ENCODE measurements at regions not wholly inside any gene's neighbourhood (a gene's known extent, or its start where the extent isn't known, plus 50 kb on each side); places are given as distances from the start of the nearest gene placed in this dataset.
"Not testable (repeated sequence)": the region's sequence is repeated elsewhere in the genome, so short reads cannot be mapped to it uniquely, and the experiment has no call there.

GRCh38 chr6:148635070-148635743 lies 111.6 kb upstream of the UST start:
- WGBS, 10 experiments: 63 to 100% (median 100%) methylated on average over 1 of the region's 1 CpG; no CpG with 5 or more reads in 3 of the 10 experiments
- no peak overlapping the region for H3K27ac ChIP-seq
- no peak for ATAC-seq (replicated peaks in 6 of 8)

GRCh38 chr6:148641836-148642235 lies 105.0 kb upstream of the UST start:
- in situ Hi-C loops (cut with MboI; ENCODE audit: low pct_unique_long_range_greater_than_20kb in 2 of 9, low sequenced_read_pairs in 9 of 9, unreplicated experiment in 9 of 9); ATAC-seq (replicated peaks in 6 of 8); H3K4me1 ChIP-seq (replicated peaks in 1 of 2); H3K27ac ChIP-seq; H3K4me3 ChIP-seq: not testable (repeated sequence)
- 68 to 100% (median 100%) methylated on average over 1 to 4 of the region's 8 CpGs; no CpG with 5 or more reads in 6 of the 10 experiments for WGBS, 10 experiments

More at GRCh38 chr6:148635070-148635743, 111.6 kb upstream of the UST start:
- Histone ChIP-seq H3K4me1 (replicated peaks in 1 of 2) (no peaks in the 10 kb centered on the region), H3K4me3 (no peak overlapping the region)
- in situ Hi-C loops (cut with MboI; ENCODE audit: low pct_unique_long_range_greater_than_20kb in 2 of 9, low sequenced_read_pairs in 9 of 9, unreplicated experiment in 9 of 9): no loop called here

GRCh38 chr6:148643208-148643607 lies 103.6 kb upstream of the UST start:
- H3K4me1 ChIP-seq (replicated peaks in 1 of 2); ATAC-seq (replicated peaks in 6 of 8); in situ Hi-C loops (cut with MboI; ENCODE audit: low pct_unique_long_range_greater_than_20kb in 2 of 9, low sequenced_read_pairs in 9 of 9, unreplicated experiment in 9 of 9); H3K4me3 ChIP-seq; H3K27ac ChIP-seq: not testable (repeated sequence)
- WGBS, 10 experiments: 100% methylated on average over 1 of the region's 5 CpGs; no CpG with 5 or more reads in 9 of the 10 experiments

- in situ Hi-C loops (cut with MboI; ENCODE audit: low pct_unique_long_range_greater_than_20kb in 2 of 9, low sequenced_read_pairs in 9 of 9, unreplicated experiment in 9 of 9): not testable (repeated sequence)
Measured at GRCh38 chr6:148645049-148645448, 101.8 kb upstream of the UST start.

GRCh38 chr6:148648754-148649453 lies 97.9 kb upstream of the UST start:
- in situ Hi-C loops (cut with MboI; ENCODE audit: low pct_unique_long_range_greater_than_20kb in 2 of 9, low sequenced_read_pairs in 9 of 9, unreplicated experiment in 9 of 9): no loop called here
- H3K4me1 ChIP-seq (replicated peaks in 1 of 2): no peaks in the 10 kb centered on the region
- H3K27ac ChIP-seq: no peak overlapping the region
- WGBS, 10 experiments: 6 to 100% (median 54%) methylated on average over 1 to 4 of the region's 4 CpGs
- no peak overlapping the region for H3K4me3 ChIP-seq
- no peak for ATAC-seq (replicated peaks in 6 of 8)

More at GRCh38 chr6:148645049-148645448, 101.8 kb upstream of the UST start:
- ATAC-seq (replicated peaks in 6 of 8); H3K4me1 ChIP-seq (replicated peaks in 1 of 2); H3K27ac ChIP-seq; H3K4me3 ChIP-seq: not testable (repeated sequence)
- WGBS, 10 experiments: 11 to 87% (median 67%) methylated on average over 1 to 3 of the region's 7 CpGs; no CpG with 5 or more reads in 4 of the 10 experiments

GRCh38 chr6:148649454-148649963 lies 97.3 kb upstream of the UST start:
- in situ Hi-C loops (cut with MboI; ENCODE audit: low pct_unique_long_range_greater_than_20kb in 2 of 9, low sequenced_read_pairs in 9 of 9, unreplicated experiment in 9 of 9): no loop called here
- no peak overlapping the region for H3K4me3 ChIP-seq
- ATAC-seq (replicated peaks in 6 of 8): no peak
- no peaks in the 10 kb centered on the region for H3K4me1 ChIP-seq (replicated peaks in 1 of 2)
- no peak overlapping the region for H3K27ac ChIP-seq

- Histone ChIP-seq H3K4me1 (replicated peaks in 1 of 2) (no peaks in the 10 kb centered on the region), H3K27ac (no peak overlapping the region), H3K4me3 (no peak overlapping the region)
- in situ Hi-C loops (cut with MboI; ENCODE audit: low pct_unique_long_range_greater_than_20kb in 2 of 9, low sequenced_read_pairs in 9 of 9, unreplicated experiment in 9 of 9): no loop called here
- no peak for ATAC-seq (replicated peaks in 6 of 8)
- WGBS, 10 experiments: 30 to 80% (median 57%) methylated on average over 1 to 2 of the region's 2 CpGs; no CpG with 5 or more reads in 1 of the 10 experiments
Measured at GRCh38 chr6:148650941-148651505, 95.8 kb upstream of the UST start.

- ATAC-seq (replicated peaks in 6 of 8): peak in 2 of 8 experiments; percentile 21 to 53
- in situ Hi-C loops (cut with MboI; ENCODE audit: low pct_unique_long_range_greater_than_20kb in 2 of 9, low sequenced_read_pairs in 9 of 9, unreplicated experiment in 9 of 9): no loop called here
- Histone ChIP-seq H3K27ac (no peak overlapping the region), H3K4me1 (replicated peaks in 1 of 2) (no peaks in the 10 kb centered on the region), H3K4me3 (no peak overlapping the region)
Measured at GRCh38 chr6:148652205-148652604, 94.6 kb upstream of the UST start.

- WGBS, 10 experiments: 0 to 27% (median 7%) methylated on average over 1 to 2 of the region's 2 CpGs
- no peak for ATAC-seq (replicated peaks in 6 of 8)
- H3K4me1 ChIP-seq (replicated peaks in 1 of 2): no peaks in the 10 kb centered on the region
- H3K27ac ChIP-seq: no peak overlapping the region
- in situ Hi-C loops (cut with MboI; ENCODE audit: low pct_unique_long_range_greater_than_20kb in 2 of 9, low sequenced_read_pairs in 9 of 9, unreplicated experiment in 9 of 9): no loop called here
- H3K4me3 ChIP-seq: no peak overlapping the region
Measured at GRCh38 chr6:148653138-148653776, 93.6 kb upstream of the UST start.

- 25 to 100% (median 83%) methylated on average over 1 to 4 of the region's 4 CpGs; no CpG with 5 or more reads in 1 of the 10 experiments for WGBS, 10 experiments
- no peak overlapping the region for H3K27ac ChIP-seq
Measured at GRCh38 chr6:148657048-148657447, 89.8 kb upstream of the UST start.

GRCh38 chr6:148658681-148659430 lies 88.0 kb upstream of the UST start:
- Histone ChIP-seq H3K4me3 (no peak overlapping the region), H3K4me1 (replicated peaks in 1 of 2) (no peaks in the 10 kb centered on the region), H3K27ac (no peak overlapping the region)
- ATAC-seq (replicated peaks in 6 of 8): no peak
- in situ Hi-C loops (cut with MboI; ENCODE audit: low pct_unique_long_range_greater_than_20kb in 2 of 9, low sequenced_read_pairs in 9 of 9, unreplicated experiment in 9 of 9): no loop called here
- WGBS, 10 experiments: 79 to 98% (median 93%) methylated on average over 2 of the region's 2 CpGs

More at GRCh38 chr6:148657048-148657447, 89.8 kb upstream of the UST start:
- in situ Hi-C loops (cut with MboI; ENCODE audit: low pct_unique_long_range_greater_than_20kb in 2 of 9, low sequenced_read_pairs in 9 of 9, unreplicated experiment in 9 of 9): no loop called here
- H3K4me1 ChIP-seq (replicated peaks in 1 of 2): no peaks in the 10 kb centered on the region
- H3K4me3 ChIP-seq: no peak overlapping the region
- ATAC-seq (replicated peaks in 6 of 8): peak in 1 of 8 experiments; percentile 37

- in situ Hi-C loops (cut with MboI; ENCODE audit: low pct_unique_long_range_greater_than_20kb in 2 of 9, low sequenced_read_pairs in 9 of 9, unreplicated experiment in 9 of 9): no loop called here
- no peak for ATAC-seq (replicated peaks in 6 of 8)
- Histone ChIP-seq H3K4me1 (replicated peaks in 1 of 2) (no peaks in the 10 kb centered on the region), H3K4me3 (no peak overlapping the region), H3K27ac (no peak overlapping the region)
Measured at GRCh38 chr6:148667395-148667794, 79.4 kb upstream of the UST start.
